DOHH2 (cell line): ENCODE measurements at regions not wholly inside any gene's neighbourhood (a gene's known extent, or its start where the extent isn't known, plus 50 kb on each side); places are given as distances from the start of the nearest gene placed in this dataset.

Source experiments
- H3F3A ChIP-seq: fragments of 200-600 bp; sonication (generic), shearing (Covaris generic); 2 replicates; pipeline ENCODE4 v1.6.0; 2016; ENCODE audit warnings: antibody characterized with exemption, mild to moderate bottlenecking; ENCODE audit not compliant: control insufficient read depth, insufficient read depth
- H3K27ac ChIP-seq: fragments of 200-600 bp; sonication (generic); 2 replicates; pipeline ENCODE4 v1.5.1; 2014; ENCODE audit warnings: low read depth, mild to moderate bottlenecking, low read length, moderate library complexity
- H3K27me3 ChIP-seq: fragments of 200-600 bp; sonication (generic); 2 replicates; pipeline ENCODE4 v1.6.1; 2014; ENCODE audit warnings: mild to moderate bottlenecking, low read length, mixed read lengths; ENCODE audit not compliant: control insufficient read depth
- H3K36me3 ChIP-seq: fragments of 200-600 bp; sonication (generic); 2 replicates; pipeline ENCODE4 v1.6.1; 2014; ENCODE audit warnings: mild to moderate bottlenecking, low read length, moderate library complexity, mixed read lengths; ENCODE audit not compliant: control insufficient read depth
- H3K4me1 ChIP-seq: fragments of 200-600 bp; sonication (generic); 2 replicates; pipeline ENCODE4 v1.6.1; 2014; ENCODE audit warnings: mild to moderate bottlenecking, low read length, mixed read lengths; ENCODE audit not compliant: control insufficient read depth
- H3K4me2 ChIP-seq: fragments of 200-600 bp; sonication (generic); 2 replicates; pipeline ENCODE4 v1.6.0; 2014; ENCODE audit warnings: mild to moderate bottlenecking, low read length, moderate library complexity
- H3K4me3 ChIP-seq: fragments of 200-600 bp; sonication (generic); 2 replicates; pipeline ENCODE4 v1.5.1; 2014; ENCODE audit warnings: mild to moderate bottlenecking, low read length, mixed read lengths
- H3K79me2 ChIP-seq: fragments of 200-600 bp; sonication (generic); 2 replicates; pipeline ENCODE4 v1.6.1; 2014; ENCODE audit warnings: mild to moderate bottlenecking, low read length, mixed read lengths; ENCODE audit not compliant: control insufficient read depth
- H3K9me2 ChIP-seq: fragments of 200-600 bp; sonication (generic); replicated peaks from 2 replicates; pipeline ENCODE4 v1.6.1; 2014; ENCODE audit warnings: mild to moderate bottlenecking, low read length, mixed read lengths; ENCODE audit not compliant: control insufficient read depth
- H3K9me3 ChIP-seq: fragments of 200-600 bp; sonication (generic); 2 replicates; pipeline ENCODE4 v1.6.1; 2014; ENCODE audit warnings: antibody characterized with exemption, low read length, mixed read lengths; ENCODE audit not compliant: control insufficient read depth, insufficient read depth
- H4K20me1 ChIP-seq: fragments of 200-600 bp; sonication (generic); 2 replicates; pipeline ENCODE4 v1.6.0; 2014; ENCODE audit warnings: low read depth, mild to moderate bottlenecking, antibody characterized with exemption, low read length, moderate library complexity; ENCODE audit not compliant: control insufficient read depth, insufficient read depth
- EZH2phosphoT487 ChIP-seq: fragments of 200-600 bp; sonication (generic); IDR thresholded peaks from 2 replicates; pipeline ENCODE4 v1.6.1; 2017; ENCODE audit warnings: borderline replicate concordance, mild to moderate bottlenecking, antibody characterized with exemption, low read length, moderate library complexity, mixed read lengths
- TF ChIP-seq, protein P1 (sequence below): fragments of 200-600 bp; sonication (generic); IDR thresholded peaks from one replicate; pipeline ENCODE4 v1.5.1; 2014; ENCODE audit warnings: antibody characterized with exemption, mild to moderate bottlenecking, low read depth, low read length; ENCODE audit not compliant: poor library complexity, severe bottlenecking

DNA sequence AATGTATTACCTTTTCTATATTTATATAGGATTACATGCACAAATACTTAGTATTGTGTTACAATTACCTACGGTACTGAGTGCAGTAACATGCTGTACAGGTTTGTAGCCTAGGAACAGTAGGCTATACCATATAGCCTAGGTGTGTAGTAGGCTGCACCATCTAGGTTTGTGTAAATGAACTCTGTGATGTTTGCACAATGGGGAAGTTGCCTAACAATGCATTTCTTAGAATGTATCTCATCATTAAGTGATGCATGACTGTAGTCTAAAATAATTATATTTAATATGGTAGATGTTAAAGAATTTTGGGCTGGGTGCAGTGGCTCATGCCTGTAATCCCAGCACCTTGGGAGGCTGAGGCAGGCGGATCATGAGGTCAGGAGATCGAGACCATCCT lies 281.0 kb downstream of the KLF13 start:
- Histone ChIP-seq H3K27me3 (no peaks in the 10 kb centered on the region), H4K20me1 (no peaks in the 10 kb centered on the region), H3F3A (no peaks in the 10 kb centered on the region), H3K36me3 (no peaks in the 10 kb centered on the region), H3K9me3 (no peaks in the 10 kb centered on the region), H3K27ac (no peak overlapping the region), H3K4me2 (no peak overlapping the region), H3K9me2 (no peaks in the 10 kb centered on the region), H3K4me3 (no peak overlapping the region), H3K4me1 (no peaks in the 10 kb centered on the region), H3K79me2 (no peaks in the 10 kb centered on the region)
- TF ChIP-seq, protein P1, sequence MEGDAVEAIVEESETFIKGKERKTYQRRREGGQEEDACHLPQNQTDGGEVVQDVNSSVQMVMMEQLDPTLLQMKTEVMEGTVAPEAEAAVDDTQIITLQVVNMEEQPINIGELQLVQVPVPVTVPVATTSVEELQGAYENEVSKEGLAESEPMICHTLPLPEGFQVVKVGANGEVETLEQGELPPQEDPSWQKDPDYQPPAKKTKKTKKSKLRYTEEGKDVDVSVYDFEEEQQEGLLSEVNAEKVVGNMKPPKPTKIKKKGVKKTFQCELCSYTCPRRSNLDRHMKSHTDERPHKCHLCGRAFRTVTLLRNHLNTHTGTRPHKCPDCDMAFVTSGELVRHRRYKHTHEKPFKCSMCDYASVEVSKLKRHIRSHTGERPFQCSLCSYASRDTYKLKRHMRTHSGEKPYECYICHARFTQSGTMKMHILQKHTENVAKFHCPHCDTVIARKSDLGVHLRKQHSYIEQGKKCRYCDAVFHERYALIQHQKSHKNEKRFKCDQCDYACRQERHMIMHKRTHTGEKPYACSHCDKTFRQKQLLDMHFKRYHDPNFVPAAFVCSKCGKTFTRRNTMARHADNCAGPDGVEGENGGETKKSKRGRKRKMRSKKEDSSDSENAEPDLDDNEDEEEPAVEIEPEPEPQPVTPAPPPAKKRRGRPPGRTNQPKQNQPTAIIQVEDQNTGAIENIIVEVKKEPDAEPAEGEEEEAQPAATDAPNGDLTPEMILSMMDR, result no peak
- no peak for TF ChIP-seq EZH2phosphoT487

DNA sequence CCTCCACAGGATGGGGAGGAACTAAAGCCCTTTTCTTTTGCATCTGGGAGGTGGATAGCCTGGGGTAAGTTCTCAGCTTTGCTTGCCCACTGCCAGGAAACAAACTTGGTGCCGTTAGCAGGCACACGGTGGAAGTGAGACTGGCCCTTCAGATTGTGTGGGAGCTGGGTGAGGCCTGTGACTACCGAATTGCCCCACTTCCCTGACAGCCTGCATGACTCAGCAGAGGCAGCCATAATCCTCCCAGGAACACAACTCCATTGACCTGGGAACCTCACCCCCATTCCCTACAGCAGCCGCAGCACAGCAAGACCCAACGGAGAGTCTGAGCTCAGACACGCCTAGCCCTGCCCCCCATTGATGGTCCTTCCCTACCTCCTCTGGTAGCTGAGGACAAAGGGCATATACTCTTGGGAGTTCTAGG lies 282.6 kb downstream of the KLF13 start:
- Histone ChIP-seq H3K9me3 (no peaks in the 10 kb centered on the region), H3K4me1 (no peaks in the 10 kb centered on the region), H3K27me3 (no peaks in the 10 kb centered on the region), H3K79me2 (no peaks in the 10 kb centered on the region), H3K27ac (no peak overlapping the region), H3K9me2 (no peaks in the 10 kb centered on the region), H3F3A (no peaks in the 10 kb centered on the region), H3K4me2 (no peak overlapping the region), H3K36me3 (no peaks in the 10 kb centered on the region), H4K20me1 (no peaks in the 10 kb centered on the region), H3K4me3 (no peak overlapping the region)
- no peak for TF ChIP-seq EZH2phosphoT487
- TF ChIP-seq, protein P1, result no peak

DNA sequence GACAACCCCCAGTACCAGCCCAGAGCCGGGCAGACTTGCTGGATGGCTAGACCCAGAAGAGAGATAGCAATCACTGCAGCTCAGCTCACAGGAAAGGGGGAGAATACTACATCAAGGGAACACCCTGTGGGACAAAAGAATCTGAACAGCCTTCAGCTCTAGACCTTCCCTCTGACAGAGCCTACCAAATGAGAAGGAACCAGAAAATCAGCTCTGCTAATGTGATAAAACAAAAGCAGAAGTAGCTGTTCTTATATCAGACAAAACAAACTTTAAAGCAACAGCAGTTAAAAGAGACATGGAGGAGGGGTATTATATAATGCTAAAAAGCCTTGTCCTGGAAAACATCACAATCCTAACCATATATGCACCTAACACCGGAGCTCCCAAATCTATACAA lies 283.3 kb downstream of the KLF13 start:
- Histone ChIP-seq H3K36me3 (no peaks in the 10 kb centered on the region), H3K4me1 (no peaks in the 10 kb centered on the region), H3K79me2 (no peaks in the 10 kb centered on the region), H3K4me2 (no peak overlapping the region), H3K27ac (no peak overlapping the region), H3K4me3 (no peak overlapping the region), H3K27me3 (no peaks in the 10 kb centered on the region), H3K9me3 (no peaks in the 10 kb centered on the region), H3F3A (no peaks in the 10 kb centered on the region), H4K20me1 (no peaks in the 10 kb centered on the region), H3K9me2 (no peaks in the 10 kb centered on the region)
- TF ChIP-seq EZH2phosphoT487, result no peak
- TF ChIP-seq, protein P1, result no peak
